ENCODE measurements at regions not wholly inside any gene's neighbourhood (a gene's known extent, or its start where the extent isn't known, plus 50 kb on each side); places are given as distances from the start of the nearest gene placed in this dataset.

- peak; percentile 93 for TF ChIP-seq CTCF (IDR thresholded peaks at IDR 0.05; ENCODE audit: low read length)
- TF ChIP-seq EZH2 (optimal IDR thresholded peaks at IDR 0.05; ENCODE audit: low read depth, low read length), result no peak
Observed at GRCh38 chr3:20340324-20340928, 154.4 kb upstream of the SGO1 start.
